MM.1S (cell line): ENCODE measurements at regions not wholly inside any gene's neighbourhood (a gene's known extent, or its start where the extent isn't known, plus 50 kb on each side); places are given as distances from the start of the nearest gene placed in this dataset.
"Not testable (repeated sequence)": the region's sequence is repeated elsewhere in the genome, so short reads cannot be mapped to it uniquely, and the experiment has no call there.

Experiments used
- DNase-seq: peaks from one replicate; pipeline ENCODE4 v3.0.0-alpha.2; 2015
- H2AFZ ChIP-seq: fragments of 300-600 bp; sonication (generic); 2 replicates; pipeline ENCODE4 v1.6.0; 2016; ENCODE audit warnings: antibody characterized with exemption, low read length
- H3F3A ChIP-seq: fragments of 300-600 bp; sonication (generic); 2 replicates; pipeline ENCODE4 v1.6.1; 2016; ENCODE audit warnings: mild to moderate bottlenecking, antibody characterized with exemption, low read length, moderate library complexity, mixed read lengths; ENCODE audit not compliant: insufficient read depth
- H3K27ac ChIP-seq: fragments of 300-600 bp; sonication (generic); 2 replicates; pipeline ENCODE4 v1.5.1; 2016; ENCODE audit warnings: mild to moderate bottlenecking, low read length
- H3K27me3 ChIP-seq: fragments of 300-600 bp; sonication (generic); replicated peaks from 2 replicates; pipeline ENCODE4 v1.6.0; 2016; ENCODE audit warnings: low read length; ENCODE audit not compliant: insufficient read depth
- H3K36me3 ChIP-seq: fragments of 300-600 bp; sonication (generic); replicated peaks from 2 replicates; pipeline ENCODE4 v1.6.1; 2016; ENCODE audit warnings: mild to moderate bottlenecking, low read length, mixed read lengths; ENCODE audit not compliant: insufficient read depth
- H3K4me1 ChIP-seq: fragments of 300-600 bp; sonication (generic); 2 replicates; pipeline ENCODE4 v1.6.1; 2016; ENCODE audit warnings: low read length, mixed read lengths
- H3K4me2 ChIP-seq: fragments of 300-600 bp; sonication (generic); 2 replicates; pipeline ENCODE4 v1.6.0; 2016; ENCODE audit warnings: low read depth, low read length
- H3K4me3 ChIP-seq: fragments of 300-600 bp; sonication (generic); 2 replicates; pipeline ENCODE4 v1.5.1; 2016; ENCODE audit warnings: low read length, mixed read lengths
- H3K79me2 ChIP-seq: fragments of 300-600 bp; sonication (generic); 2 replicates; pipeline ENCODE4 v1.6.1; 2016; ENCODE audit warnings: mixed run types, low read length, mixed read lengths
- H3K9ac ChIP-seq: fragments of 300-600 bp; sonication (generic); 2 replicates; pipeline ENCODE4 v1.6.1; 2016; ENCODE audit warnings: low read length, mixed read lengths
- H3K9me2 ChIP-seq: fragments of 300-600 bp; sonication (generic); replicated peaks from 2 replicates; pipeline ENCODE4 v1.6.1; 2016; ENCODE audit warnings: mild to moderate bottlenecking, low read length, mixed read lengths; ENCODE audit not compliant: insufficient read depth
- H3K9me3 ChIP-seq: fragments of 300-600 bp; sonication (generic); replicated peaks from 2 replicates; pipeline ENCODE4 v1.6.1; 2016; ENCODE audit warnings: mild to moderate bottlenecking, low read length, mixed read lengths; ENCODE audit not compliant: insufficient read depth
- H4K20me1 ChIP-seq: fragments of 300-600 bp; sonication (generic); 2 replicates; pipeline ENCODE4 v1.6.1; 2016; ENCODE audit warnings: mild to moderate bottlenecking, low read length, moderate library complexity, mixed read lengths; ENCODE audit not compliant: insufficient read depth
- EZH2 ChIP-seq: fragments of 300-600 bp; sonication (generic); optimal IDR thresholded peaks from 2 replicates; pipeline ENCODE3; 2017; ENCODE audit warnings: low read depth, mild to moderate bottlenecking, antibody characterized with exemption, low read length, mixed read lengths
- EZH2phosphoT487 ChIP-seq: fragments of 300-600 bp; sonication (generic); IDR thresholded peaks from 2 replicates; pipeline ENCODE4 v1.6.1; 2018; ENCODE audit warnings: antibody characterized with exemption, low read length
- TF ChIP-seq, protein P1 (sequence below): fragments of 300-600 bp; sonication (generic); IDR thresholded peaks from 2 replicates; pipeline ENCODE4 v1.5.1; 2016; ENCODE audit warnings: antibody characterized with exemption, low read length, mixed read lengths

- Histone ChIP-seq H3K9ac (no peak overlapping the region), H3K27ac (no peak overlapping the region), H2AFZ (no peak overlapping the region), H3K4me1 (no peaks in the 10 kb centered on the region), H3K9me2 (no peaks in the 10 kb centered on the region), H3K4me3 (no peak overlapping the region), H3K79me2 (no peaks in the 10 kb centered on the region), H4K20me1 (no peaks in the 10 kb centered on the region), H3K4me2 (no peak overlapping the region), H3K9me3 (no peaks in the 10 kb centered on the region), H3F3A (no peaks in the 10 kb centered on the region), H3K27me3 (no peaks in the 10 kb centered on the region), H3K36me3 (no peaks in the 10 kb centered on the region)
- TF ChIP-seq EZH2phosphoT487 (no peak), EZH2 (no peak)
- TF ChIP-seq, protein P1, sequence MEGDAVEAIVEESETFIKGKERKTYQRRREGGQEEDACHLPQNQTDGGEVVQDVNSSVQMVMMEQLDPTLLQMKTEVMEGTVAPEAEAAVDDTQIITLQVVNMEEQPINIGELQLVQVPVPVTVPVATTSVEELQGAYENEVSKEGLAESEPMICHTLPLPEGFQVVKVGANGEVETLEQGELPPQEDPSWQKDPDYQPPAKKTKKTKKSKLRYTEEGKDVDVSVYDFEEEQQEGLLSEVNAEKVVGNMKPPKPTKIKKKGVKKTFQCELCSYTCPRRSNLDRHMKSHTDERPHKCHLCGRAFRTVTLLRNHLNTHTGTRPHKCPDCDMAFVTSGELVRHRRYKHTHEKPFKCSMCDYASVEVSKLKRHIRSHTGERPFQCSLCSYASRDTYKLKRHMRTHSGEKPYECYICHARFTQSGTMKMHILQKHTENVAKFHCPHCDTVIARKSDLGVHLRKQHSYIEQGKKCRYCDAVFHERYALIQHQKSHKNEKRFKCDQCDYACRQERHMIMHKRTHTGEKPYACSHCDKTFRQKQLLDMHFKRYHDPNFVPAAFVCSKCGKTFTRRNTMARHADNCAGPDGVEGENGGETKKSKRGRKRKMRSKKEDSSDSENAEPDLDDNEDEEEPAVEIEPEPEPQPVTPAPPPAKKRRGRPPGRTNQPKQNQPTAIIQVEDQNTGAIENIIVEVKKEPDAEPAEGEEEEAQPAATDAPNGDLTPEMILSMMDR = no peak
- no peak for DNase-seq
Observed at GRCh38 chr10:61016007-61016406, 72.0 kb upstream of the RHOBTB1 start.

DNA sequence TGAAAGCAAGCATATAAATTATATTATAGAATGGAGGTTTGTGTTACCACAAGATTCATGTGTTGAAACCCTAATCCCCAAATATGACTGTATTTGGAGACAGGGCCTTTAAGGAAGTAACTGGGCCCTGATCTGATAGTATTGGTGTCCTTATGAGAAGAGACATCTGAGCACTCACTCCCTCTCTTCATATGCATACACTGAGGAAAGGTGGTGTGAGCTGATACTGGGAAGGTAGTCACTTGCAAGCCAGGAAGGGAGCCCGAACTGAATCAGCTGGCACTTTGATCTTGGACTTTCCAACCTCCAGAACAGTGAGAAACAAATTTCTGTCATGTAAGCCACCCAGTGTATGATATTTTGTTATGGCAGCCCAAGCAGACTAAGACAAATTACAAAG, 66.9 kb upstream of the RHOBTB1 start:
- Histone ChIP-seq H3K4me2 (no peak overlapping the region), H3K4me3 (no peak overlapping the region), H3K36me3 (no peaks in the 10 kb centered on the region), H2AFZ (no peak overlapping the region), H3K79me2 (no peaks in the 10 kb centered on the region), H4K20me1 (no peaks in the 10 kb centered on the region), H3K27ac (no peak overlapping the region), H3K27me3 (no peaks in the 10 kb centered on the region), H3F3A (no peaks in the 10 kb centered on the region), H3K9me3 (no peaks in the 10 kb centered on the region), H3K9me2 (no peaks in the 10 kb centered on the region), H3K4me1 (no peaks in the 10 kb centered on the region), H3K9ac (no peak overlapping the region)
- TF ChIP-seq EZH2 (no peak), EZH2phosphoT487 (no peak)
- TF ChIP-seq, protein P1 = no peak
- no peak for DNase-seq

DNA sequence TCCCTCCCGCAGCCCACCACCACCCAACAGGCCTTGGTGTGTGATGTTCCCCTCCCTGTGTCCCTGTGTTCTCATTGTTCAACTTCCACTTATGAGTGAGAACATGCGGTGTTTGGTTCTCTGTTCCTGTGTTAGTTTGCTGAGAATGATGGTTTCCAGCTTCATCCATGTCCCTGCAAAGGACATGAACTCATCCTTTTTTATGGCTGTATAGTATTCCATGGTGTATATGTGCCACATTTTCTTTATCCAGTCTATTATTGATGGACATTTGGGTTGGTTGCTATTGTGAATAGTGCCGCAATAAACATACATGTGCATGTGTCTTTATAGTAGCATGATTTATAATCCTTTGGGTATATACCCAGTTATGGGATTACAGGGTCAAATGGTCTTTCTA, 59.1 kb upstream of the RHOBTB1 start:
- H3K27ac ChIP-seq, H3K79me2 ChIP-seq, H3K36me3 ChIP-seq, H3K9me2 ChIP-seq, H3K4me3 ChIP-seq, H4K20me1 ChIP-seq, H2AFZ ChIP-seq, H3K27me3 ChIP-seq, H3K4me2 ChIP-seq, H3K9me3 ChIP-seq, H3K9ac ChIP-seq, H3F3A ChIP-seq, DNase-seq, H3K4me1 ChIP-seq: not testable (repeated sequence)

DNA sequence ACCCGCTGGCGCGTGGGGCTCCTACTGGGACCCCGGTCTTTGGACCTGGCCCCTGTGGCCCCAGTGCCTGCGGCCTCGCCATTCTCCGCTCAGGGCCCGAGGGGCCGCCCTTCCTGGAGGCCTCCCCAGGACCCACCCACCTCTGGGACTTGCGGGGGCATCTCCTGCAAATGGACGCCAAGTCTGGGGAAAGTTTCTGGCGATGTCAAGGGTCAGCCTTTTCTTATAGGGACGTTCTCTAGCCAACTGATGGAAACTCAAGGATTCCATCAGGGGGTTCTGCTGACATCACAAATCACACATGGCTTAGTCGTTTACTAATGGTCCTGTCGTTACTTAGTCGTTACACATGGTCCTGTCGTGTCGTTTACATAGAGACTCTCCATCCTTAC, 57.7 kb upstream of the RHOBTB1 start:
- no peaks in the 10 kb centered on the region for H3K9me2 ChIP-seq
- no peaks in the 10 kb centered on the region for H3F3A ChIP-seq
- H3K79me2 ChIP-seq = no peaks in the 10 kb centered on the region
- H3K4me3 ChIP-seq = no peak overlapping the region
- H3K27me3 ChIP-seq = no peaks in the 10 kb centered on the region
- no peak for DNase-seq
- H3K36me3 ChIP-seq = no peaks in the 10 kb centered on the region
- no peak overlapping the region for H3K9ac ChIP-seq
- no peak overlapping the region for H3K27ac ChIP-seq
- H4K20me1 ChIP-seq = no peaks in the 10 kb centered on the region
- TF ChIP-seq, protein P1 = no peak
- no peak for TF ChIP-seq EZH2
- TF ChIP-seq EZH2phosphoT487 = no peak
- H3K9me3 ChIP-seq = no peaks in the 10 kb centered on the region
- H3K4me1 ChIP-seq = no peaks in the 10 kb centered on the region
- H2AFZ ChIP-seq = no peak overlapping the region
- peak overlapping the region; percentile 18; the same call in 1 of the 2 replicates for H3K4me2 ChIP-seq
